ENCODE measurements at regions not wholly inside any gene's neighbourhood (a gene's known extent, or its start where the extent isn't known, plus 50 kb on each side); places are given as distances from the start of the nearest gene placed in this dataset.

GRCh38 chr9:106615118-106615889 lies 247.7 kb upstream of the ZNF462 start:
- TF ChIP-seq Cebpa-rat (IDR thresholded peaks at IDR 0.05): no peak
- Histone ChIP-seq H3K36me3 (no peaks in the 10 kb centered on the region), H3K9me3 (no peaks in the 10 kb centered on the region), H3K4me2 (no peak overlapping the region), H3K27me3 (no peaks in the 10 kb centered on the region), H3K4me3 (no peak overlapping the region), H4K20me1 (no peaks in the 10 kb centered on the region), H3K9ac (no peak overlapping the region), H3K4me1 (no peaks in the 10 kb centered on the region), H3K27ac (no peak overlapping the region)

- Histone ChIP-seq H3K4me1 (no peaks in the 10 kb centered on the region), H4K20me1 (no peaks in the 10 kb centered on the region), H3K36me3 (no peaks in the 10 kb centered on the region), H3K27ac (no peak overlapping the region), H3K4me2 (no peak overlapping the region), H3K9me3 (no peaks in the 10 kb centered on the region), H3K4me3 (no peak overlapping the region), H3K27me3 (no peaks in the 10 kb centered on the region), H3K9ac (no peak overlapping the region)
- no peak for TF ChIP-seq Cebpa-rat (IDR thresholded peaks at IDR 0.05)
Observed at GRCh38 chr9:106616026-106616425, 246.9 kb upstream of the ZNF462 start.

- Histone ChIP-seq H3K27me3 (no peaks in the 10 kb centered on the region), H3K27ac (no peak overlapping the region), H3K4me3 (no peak overlapping the region), H3K4me1 (no peaks in the 10 kb centered on the region), H3K36me3 (no peaks in the 10 kb centered on the region), H3K4me2 (no peak overlapping the region), H3K9me3 (no peaks in the 10 kb centered on the region), H3K9ac (no peak overlapping the region), H4K20me1 (no peaks in the 10 kb centered on the region)
- TF ChIP-seq Cebpa-rat (IDR thresholded peaks at IDR 0.05): no peak
Observed at GRCh38 chr9:106616851-106617345, 246.1 kb upstream of the ZNF462 start.

- no peak overlapping the region for H3K4me3 ChIP-seq
- H3K9ac ChIP-seq: no peak overlapping the region
- H3K27me3 ChIP-seq: no peaks in the 10 kb centered on the region
- no peaks in the 10 kb centered on the region for H3K36me3 ChIP-seq
- H3K9me3 ChIP-seq: no peaks in the 10 kb centered on the region
- H3K4me1 ChIP-seq: no peaks in the 10 kb centered on the region
- H3K27ac ChIP-seq: no peak overlapping the region
- no peak overlapping the region for H3K4me2 ChIP-seq
- no peak for TF ChIP-seq Cebpa-rat (IDR thresholded peaks at IDR 0.05)
- H4K20me1 ChIP-seq: no peaks in the 10 kb centered on the region
Observed at GRCh38 chr9:106619211-106619610, 243.8 kb upstream of the ZNF462 start.

- H3K4me1 ChIP-seq: no peaks in the 10 kb centered on the region
- no peaks in the 10 kb centered on the region for H3K27me3 ChIP-seq
- no peak overlapping the region for H3K27ac ChIP-seq
- H3K9ac ChIP-seq: no peak overlapping the region
- no peaks in the 10 kb centered on the region for H3K36me3 ChIP-seq
- H3K4me3 ChIP-seq: no peak overlapping the region
- no peak overlapping the region for H3K4me2 ChIP-seq
- no peak for TF ChIP-seq Cebpa-rat (IDR thresholded peaks at IDR 0.05)
- no peaks in the 10 kb centered on the region for H3K9me3 ChIP-seq
- no peaks in the 10 kb centered on the region for H4K20me1 ChIP-seq
Observed at GRCh38 chr9:106620081-106620480, 242.9 kb upstream of the ZNF462 start.

GRCh38 chr9:106620866-106621265 lies 242.1 kb upstream of the ZNF462 start:
- H3K4me3 ChIP-seq: no peak overlapping the region
- no peak overlapping the region for H3K27ac ChIP-seq
- no peak overlapping the region for H3K9ac ChIP-seq
- H3K4me1 ChIP-seq: no peaks in the 10 kb centered on the region
- no peak for TF ChIP-seq Cebpa-rat (IDR thresholded peaks at IDR 0.05)
- H3K36me3 ChIP-seq: no peaks in the 10 kb centered on the region
- no peaks in the 10 kb centered on the region for H4K20me1 ChIP-seq
- H3K9me3 ChIP-seq: no peaks in the 10 kb centered on the region
- H3K27me3 ChIP-seq: no peaks in the 10 kb centered on the region
- no peak overlapping the region for H3K4me2 ChIP-seq

GRCh38 chr9:106621313-106622163 lies 241.4 kb upstream of the ZNF462 start:
- no peaks in the 10 kb centered on the region for H3K9me3 ChIP-seq
- no peak overlapping the region for H3K27ac ChIP-seq
- no peak for TF ChIP-seq Cebpa-rat (IDR thresholded peaks at IDR 0.05)
- H3K36me3 ChIP-seq: no peaks in the 10 kb centered on the region
- H3K27me3 ChIP-seq: no peaks in the 10 kb centered on the region
- no peak overlapping the region for H3K4me2 ChIP-seq
- H3K9ac ChIP-seq: no peak overlapping the region
- H3K4me1 ChIP-seq: no peaks in the 10 kb centered on the region
- H3K4me3 ChIP-seq: no peak overlapping the region
- no peaks in the 10 kb centered on the region for H4K20me1 ChIP-seq

GRCh38 chr9:106622164-106622487 lies 240.8 kb upstream of the ZNF462 start:
- Histone ChIP-seq H3K36me3 (no peaks in the 10 kb centered on the region), H3K27ac (no peak overlapping the region), H3K9ac (no peak overlapping the region), H4K20me1 (no peaks in the 10 kb centered on the region), H3K9me3 (no peaks in the 10 kb centered on the region), H3K4me2 (no peak overlapping the region), H3K27me3 (no peaks in the 10 kb centered on the region), H3K4me3 (no peak overlapping the region), H3K4me1 (no peaks in the 10 kb centered on the region)
- TF ChIP-seq Cebpa-rat (IDR thresholded peaks at IDR 0.05): no peak

- H3K4me1 ChIP-seq: no peaks in the 10 kb centered on the region
- no peak overlapping the region for H3K9ac ChIP-seq
- H3K4me3 ChIP-seq: no peak overlapping the region
- no peaks in the 10 kb centered on the region for H3K36me3 ChIP-seq
- no peak overlapping the region for H3K4me2 ChIP-seq
- no peaks in the 10 kb centered on the region for H4K20me1 ChIP-seq
- no peak for TF ChIP-seq Cebpa-rat (IDR thresholded peaks at IDR 0.05)
- no peaks in the 10 kb centered on the region for H3K27me3 ChIP-seq
- H3K27ac ChIP-seq: no peak overlapping the region
- H3K9me3 ChIP-seq: no peaks in the 10 kb centered on the region
Observed at GRCh38 chr9:106623558-106623957, 239.4 kb upstream of the ZNF462 start.

- Histone ChIP-seq H3K27me3 (no peaks in the 10 kb centered on the region), H3K36me3 (no peaks in the 10 kb centered on the region), H3K9ac (no peak overlapping the region), H3K9me3 (no peaks in the 10 kb centered on the region), H3K27ac (no peak overlapping the region), H3K4me2 (no peak overlapping the region), H3K4me1 (no peaks in the 10 kb centered on the region), H4K20me1 (no peaks in the 10 kb centered on the region), H3K4me3 (no peak overlapping the region)
- no peak for TF ChIP-seq Cebpa-rat (IDR thresholded peaks at IDR 0.05)
Observed at GRCh38 chr9:106625259-106625789, 237.6 kb upstream of the ZNF462 start.
